ENCODE measurements at regions not wholly inside any gene's neighbourhood (a gene's known extent, or its start where the extent isn't known, plus 50 kb on each side); places are given as distances from the start of the nearest gene placed in this dataset.
A peak's percentile ranks its signal among the peaks of the same experiment; 100 is the strongest.

GRCh38 chr13:46490129-46490528, 62.8 kb upstream of the LRCH1 start:
- no TSS peak for BruUV-seq (replicated peaks)
- Histone ChIP-seq H3K9me3 (peaks cover 8% of the 10 kb centered on the region; the same call in 1 of the 2 replicates), H3K4me1 (peaks cover 29% of the 10 kb centered on the region), H3K36me3 (ENCODE audit: control insufficient read depth, insufficient read depth, low read length) (no peaks in the 10 kb centered on the region), H3K4me3 (ENCODE audit: low read depth, low read length) (no peak overlapping the region), H3K27me3 (replicated peaks; ENCODE audit: control insufficient read depth, insufficient read depth, low read length) (no peaks in the 10 kb centered on the region)
- TF ChIP-seq CTCF (IDR thresholded peaks at IDR 0.05; ENCODE audit: insufficient read depth in 1 of 2, low read depth in 1 of 2, low read length in 1 of 2, severe bottlenecking in 1 of 2, unreplicated experiment in 1 of 2) = no peak
- intact Hi-C loops (cut with micrococcal nuclease; ENCODE audit: unreplicated experiment) = loop anchor here (1.0 to 5.0 kb wide), 2 partner anchors 18 to 112 kb away; no protein-coding TSS in a partner anchor
- peak overlapping the region; percentile 5 for H3K27ac Mint-ChIP-seq (ENCODE audit: unreplicated experiment)
- no peaks in the 10 kb centered on the region for H3K27me3 Mint-ChIP-seq (ENCODE audit: insufficient read depth, unreplicated experiment)
- CTCF ChIA-PET = interaction anchor here (0.8 to 1.6 kb wide), 5 partner anchors 10 to 228 kb away, joined by 3 to 8 read pairs (median 4); no protein-coding TSS in a partner anchor
- peak overlapping the region; percentile 20 for H3K4me3 Mint-ChIP-seq (ENCODE audit: unreplicated experiment)
- H3K4me1 Mint-ChIP-seq (ENCODE audit: low read depth, unreplicated experiment) = peaks cover 37% of the 10 kb centered on the region
- H3K9me3 Mint-ChIP-seq (ENCODE audit: unreplicated experiment) = peaks cover 7% of the 10 kb centered on the region
- POLR2A ChIA-PET = no interaction called here
- peak in 1 of 2 experiments; percentile 66 for DNase-seq
- peaks cover 9% of the 10 kb centered on the region for H3K36me3 Mint-ChIP-seq (ENCODE audit: insufficient read depth, unreplicated experiment)

GRCh38 chr13:46489586-46490023, 63.4 kb upstream of the LRCH1 start:
- peaks cover 11% of the 10 kb centered on the region for H3K9me3 Mint-ChIP-seq (ENCODE audit: unreplicated experiment)
- Histone ChIP-seq H3K36me3 (ENCODE audit: control insufficient read depth, insufficient read depth, low read length) (no peaks in the 10 kb centered on the region), H3K4me1 (peaks cover 24% of the 10 kb centered on the region), H3K9me3 (peaks cover 13% of the 10 kb centered on the region), H3K4me3 (ENCODE audit: low read depth, low read length) (no peak overlapping the region), H3K27me3 (replicated peaks; ENCODE audit: control insufficient read depth, insufficient read depth, low read length) (no peaks in the 10 kb centered on the region)
- intact Hi-C loops (cut with micrococcal nuclease; ENCODE audit: unreplicated experiment) = loop anchor here (1.0 to 5.0 kb wide), 2 partner anchors 17 to 113 kb away; no protein-coding TSS in a partner anchor
- DNase-seq = no peak
- H3K36me3 Mint-ChIP-seq (ENCODE audit: insufficient read depth, unreplicated experiment) = peaks cover 9% of the 10 kb centered on the region
- no peaks in the 10 kb centered on the region for H3K27me3 Mint-ChIP-seq (ENCODE audit: insufficient read depth, unreplicated experiment)
- no peak for TF ChIP-seq CTCF (IDR thresholded peaks at IDR 0.05; ENCODE audit: insufficient read depth in 1 of 2, low read depth in 1 of 2, low read length in 1 of 2, severe bottlenecking in 1 of 2, unreplicated experiment in 1 of 2)
- H3K27ac Mint-ChIP-seq (ENCODE audit: unreplicated experiment) = peak overlapping the region; percentile 5
- peak overlapping the region; percentile 20 for H3K4me3 Mint-ChIP-seq (ENCODE audit: unreplicated experiment)
- ChIA-PET CTCF (interaction anchor here (0.8 to 1.6 kb wide), 4 partner anchors 10 to 229 kb away, joined by 3 to 8 read pairs (median 4); no protein-coding TSS in a partner anchor), POLR2A (no interaction called here)
- BruUV-seq (replicated peaks) = no TSS peak
- peaks cover 37% of the 10 kb centered on the region for H3K4me1 Mint-ChIP-seq (ENCODE audit: low read depth, unreplicated experiment)

- peaks cover 23% of the 10 kb centered on the region for H3K4me1 ChIP-seq
- H3K36me3 Mint-ChIP-seq (ENCODE audit: insufficient read depth, unreplicated experiment) = peaks cover 9% of the 10 kb centered on the region
- H3K4me1 Mint-ChIP-seq (ENCODE audit: low read depth, unreplicated experiment) = peaks cover 36% of the 10 kb centered on the region
- TF ChIP-seq CTCF (IDR thresholded peaks at IDR 0.05; ENCODE audit: insufficient read depth in 1 of 2, low read depth in 1 of 2, low read length in 1 of 2, severe bottlenecking in 1 of 2, unreplicated experiment in 1 of 2) = no peak
- H3K27me3 Mint-ChIP-seq (ENCODE audit: insufficient read depth, unreplicated experiment) = no peaks in the 10 kb centered on the region
- no peak for DNase-seq
- no peak overlapping the region for H3K27ac Mint-ChIP-seq (ENCODE audit: unreplicated experiment)
- H3K27me3 ChIP-seq (replicated peaks; ENCODE audit: control insufficient read depth, insufficient read depth, low read length) = no peaks in the 10 kb centered on the region
- ChIA-PET CTCF (no interaction called here), POLR2A (no interaction called here)
- H3K36me3 ChIP-seq (ENCODE audit: control insufficient read depth, insufficient read depth, low read length) = no peaks in the 10 kb centered on the region
- BruUV-seq (replicated peaks) = no TSS peak
- no peak overlapping the region for H3K4me3 ChIP-seq (ENCODE audit: low read depth, low read length)
- H3K9me3 Mint-ChIP-seq (ENCODE audit: unreplicated experiment) = peaks cover 17% of the 10 kb centered on the region
- intact Hi-C loops (cut with micrococcal nuclease; ENCODE audit: unreplicated experiment) = no loop called here
- no peak overlapping the region for H3K4me3 Mint-ChIP-seq (ENCODE audit: unreplicated experiment)
- H3K9me3 ChIP-seq = peaks cover 25% of the 10 kb centered on the region
Measured at GRCh38 chr13:46487748-46488147, 65.2 kb upstream of the LRCH1 start.
